GM19463 (cell line): ENCODE measurements at regions not wholly inside any gene's neighbourhood (a gene's known extent, or its start where the extent isn't known, plus 50 kb on each side); places are given as distances from the start of the nearest gene placed in this dataset.
A peak's percentile ranks its signal among the peaks of the same experiment; 100 is the strongest.
"Not testable (repeated sequence)": the region's sequence is repeated elsewhere in the genome, so short reads cannot be mapped to it uniquely, and the experiment has no call there.

Experiments used
- ATAC-seq: cut with Tn5 transposase; IDR thresholded peaks from one replicate; pipeline ENCODE4 v1.9.1; 2021; ENCODE audit warnings: mild to moderate bottlenecking, moderate library complexity; ENCODE audit not compliant: unreplicated experiment

- no peak for ATAC-seq
Measured at GRCh38 chr9:108766626-108767161, 89.1 kb downstream of the ACTL7B start.

- ATAC-seq, result no peak
Measured at GRCh38 chr9:108765265-108765664, 90.5 kb downstream of the ACTL7B start.

GRCh38 chr9:108762348-108763055 is 93.3 kb downstream of the ACTL7B start:
- ATAC-seq, result no peak

- peak; percentile 61 for ATAC-seq
Measured at GRCh38 chr9:108761655-108762347, 94.0 kb downstream of the ACTL7B start.

GRCh38 chr9:108760841-108761240 is 94.9 kb downstream of the ACTL7B start:
- no peak for ATAC-seq

GRCh38 chr9:108759835-108760234 is 96.0 kb downstream of the ACTL7B start:
- ATAC-seq, result no peak

- ATAC-seq, result no peak
Measured at GRCh38 chr9:108759399-108759798, 96.4 kb downstream of the ACTL7B start.

GRCh38 chr9:108756746-108757490 is 98.9 kb downstream of the ACTL7B start:
- ATAC-seq, result no peak

- ATAC-seq, result no peak
Measured at GRCh38 chr9:108755979-108756378, 99.8 kb downstream of the ACTL7B start.

- ATAC-seq, result no peak
Measured at GRCh38 chr9:108751369-108751768, 104.4 kb downstream of the ACTL7B start.

GRCh38 chr9:108750661-108751215 is 105.0 kb downstream of the ACTL7B start:
- ATAC-seq, result no peak

- no peak for ATAC-seq
Measured at GRCh38 chr9:108748776-108749175, 107.0 kb downstream of the ACTL7B start.

GRCh38 chr9:108746864-108747263 is 108.9 kb downstream of the ACTL7B start:
- ATAC-seq, result no peak

- ATAC-seq, result no peak
Measured at GRCh38 chr9:108746001-108746400, 109.8 kb downstream of the ACTL7B start.

GRCh38 chr9:108744641-108745040 is 111.1 kb downstream of the ACTL7B start:
- ATAC-seq, result no peak

GRCh38 chr9:108743901-108744371 is 111.8 kb downstream of the ACTL7B start:
- no peak for ATAC-seq

GRCh38 chr9:108743416-108743815 is 112.4 kb downstream of the ACTL7B start:
- no peak for ATAC-seq

- no peak for ATAC-seq
Measured at GRCh38 chr9:108742191-108742590, 113.6 kb downstream of the ACTL7B start.

- not testable (repeated sequence) for ATAC-seq
Measured at GRCh38 chr9:108731292-108731691, 124.5 kb downstream of the ACTL7B start.

- ATAC-seq, result no peak
Measured at GRCh38 chr9:108727580-108728111, 128.1 kb downstream of the ACTL7B start.

- no peak for ATAC-seq
Measured at GRCh38 chr9:108724652-108725051, 131.1 kb downstream of the ACTL7B start.
